KBM-7 (cell line): ENCODE measurements at regions not wholly inside any gene's neighbourhood (a gene's known extent, or its start where the extent isn't known, plus 50 kb on each side); places are given as distances from the start of the nearest gene placed in this dataset.
"Not testable (repeated sequence)": the region's sequence is repeated elsewhere in the genome, so short reads cannot be mapped to it uniquely, and the experiment has no call there.

Source experiments
- DNase-seq: peaks from one replicate; pipeline ENCODE4 v3.0.0-alpha.2; 2015
- in situ Hi-C: fragments of 300-500 bp; cut with MboI; formaldehyde crosslinking; loops from 2 replicates; pipeline ENCODE4 v1.14.3; 2020; ENCODE audit warnings: low sequenced_read_pairs, low pct_unique_long_range_greater_than_20kb, mixed read lengths

GRCh38 chr3:26018889-26019288 lies 229.0 kb downstream of the OXSM start:
- in situ Hi-C loops = no loop called here
- DNase-seq = peak; percentile 91

GRCh38 chr3:26024206-26024605 lies 234.3 kb downstream of the OXSM start:
- in situ Hi-C loops, DNase-seq: not testable (repeated sequence)

DNA sequence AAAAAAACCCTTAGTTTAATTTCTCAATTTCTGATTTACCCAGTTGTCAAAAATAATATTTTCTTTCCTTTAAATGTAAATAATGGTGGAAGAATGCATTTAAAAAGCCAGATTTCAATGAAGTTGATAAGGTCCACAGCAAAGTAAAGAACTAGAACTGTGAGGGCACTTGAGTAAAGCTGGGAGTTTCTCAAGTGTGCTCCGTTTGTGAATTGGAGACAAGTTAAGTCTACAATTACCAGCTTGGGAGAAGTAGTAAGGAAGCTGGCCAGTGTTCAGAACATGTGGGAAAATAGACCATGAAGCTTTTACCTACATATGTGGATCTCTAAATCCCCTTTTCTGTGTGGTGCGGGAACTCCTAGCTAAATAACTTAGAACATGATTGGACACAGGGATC lies 239.4 kb downstream of the OXSM start:
- in situ Hi-C loops = no loop called here
- no peak for DNase-seq

- in situ Hi-C loops, DNase-seq: not testable (repeated sequence)
Observed at GRCh38 chr3:26042126-26042525, 252.2 kb downstream of the OXSM start.

GRCh38 chr3:26049951-26050350 lies 260.1 kb downstream of the OXSM start:
- in situ Hi-C loops = no loop called here
- no peak for DNase-seq

DNA sequence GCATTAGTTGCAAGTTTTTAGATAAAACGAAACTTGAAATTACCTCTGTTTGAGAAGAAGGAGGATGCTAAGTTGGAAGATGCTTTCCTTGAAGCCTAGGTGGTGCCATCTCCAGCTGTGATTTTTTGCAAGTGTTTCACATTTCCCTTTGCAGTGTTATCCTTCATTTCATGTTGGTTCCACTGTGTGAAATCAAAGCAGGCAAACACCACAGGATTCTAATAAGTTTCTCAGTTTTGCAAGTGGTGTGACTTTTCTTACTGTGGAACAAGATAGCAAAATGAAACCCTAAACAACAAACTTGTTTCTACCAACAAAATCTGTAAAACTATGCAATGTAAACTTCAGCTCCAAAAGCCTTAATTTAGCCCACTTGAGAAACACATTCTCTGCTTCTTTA lies 260.9 kb downstream of the OXSM start:
- in situ Hi-C loops = no loop called here
- DNase-seq = no peak

DNA sequence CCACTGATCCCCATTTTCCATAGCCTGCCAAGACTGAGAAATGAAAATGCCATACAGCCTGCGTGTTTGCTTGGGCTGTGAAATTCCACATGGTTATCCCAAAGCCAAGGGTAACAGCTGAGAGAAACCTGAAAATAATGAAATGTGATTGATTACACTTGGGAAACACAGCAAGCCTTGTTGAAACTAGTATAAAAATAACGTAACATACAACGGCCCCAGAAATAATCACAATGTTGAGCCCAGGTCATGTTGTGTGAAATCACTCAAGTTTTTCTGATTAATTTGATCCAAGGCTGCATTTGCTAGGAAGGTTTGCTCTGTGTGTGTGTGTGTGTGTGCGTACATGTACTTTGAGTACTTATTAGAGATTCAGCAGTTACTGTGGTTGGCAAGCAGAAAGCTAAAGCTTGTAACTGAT lies 269.0 kb downstream of the OXSM start:
- in situ Hi-C loops = no loop called here
- no peak for DNase-seq

GRCh38 chr3:26061947-26062346 lies 272.1 kb downstream of the OXSM start:
- no peak for DNase-seq
- in situ Hi-C loops = no loop called here

- in situ Hi-C loops = no loop called here
- no peak for DNase-seq
Observed at GRCh38 chr3:26064297-26064696, 274.4 kb downstream of the OXSM start.

GRCh38 chr3:26068890-26069289 lies 279.0 kb downstream of the OXSM start:
- in situ Hi-C loops = no loop called here
- DNase-seq = no peak

DNA sequence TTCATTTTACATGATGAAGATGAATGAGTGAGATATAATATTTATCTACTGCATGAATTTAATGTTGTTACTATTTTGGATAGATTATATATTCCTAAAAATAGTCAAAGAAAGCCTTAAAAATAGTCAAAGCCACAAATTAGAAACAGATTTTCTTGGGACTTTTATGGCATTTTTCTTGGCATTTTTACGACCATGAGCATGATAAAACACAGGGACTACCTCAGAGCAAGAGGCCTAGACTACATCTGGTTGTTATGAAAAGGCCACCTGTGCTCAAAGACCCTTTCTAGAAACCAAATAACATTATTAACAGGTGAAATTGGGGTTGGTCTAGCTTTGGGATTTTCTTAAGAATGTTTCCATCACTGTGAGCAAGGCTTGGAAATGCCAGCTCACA lies 281.0 kb downstream of the OXSM start:
- in situ Hi-C loops = no loop called here
- no peak for DNase-seq

DNA sequence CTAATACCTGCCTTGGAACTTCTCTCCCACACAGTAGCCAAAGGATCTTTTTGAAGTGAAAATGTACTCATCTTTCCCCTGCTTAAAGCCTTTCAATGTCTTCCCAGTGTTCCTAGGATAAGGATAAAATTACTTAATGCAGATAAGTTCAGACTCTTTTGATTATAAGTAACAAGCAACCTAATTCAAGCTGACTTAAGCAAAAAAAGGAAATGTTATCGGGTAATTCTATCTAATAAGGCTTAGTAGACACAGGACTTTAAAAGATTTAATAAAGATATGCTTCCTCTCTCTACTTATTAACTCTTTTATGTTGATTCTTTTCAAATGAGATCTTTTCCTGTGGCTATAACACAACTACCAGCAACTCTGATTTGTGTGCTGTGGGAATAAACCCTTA lies 284.2 kb downstream of the OXSM start:
- in situ Hi-C loops = no loop called here
- no peak for DNase-seq

GRCh38 chr3:26078539-26078938 lies 288.6 kb downstream of the OXSM start:
- DNase-seq = no peak
- in situ Hi-C loops = no loop called here

DNA sequence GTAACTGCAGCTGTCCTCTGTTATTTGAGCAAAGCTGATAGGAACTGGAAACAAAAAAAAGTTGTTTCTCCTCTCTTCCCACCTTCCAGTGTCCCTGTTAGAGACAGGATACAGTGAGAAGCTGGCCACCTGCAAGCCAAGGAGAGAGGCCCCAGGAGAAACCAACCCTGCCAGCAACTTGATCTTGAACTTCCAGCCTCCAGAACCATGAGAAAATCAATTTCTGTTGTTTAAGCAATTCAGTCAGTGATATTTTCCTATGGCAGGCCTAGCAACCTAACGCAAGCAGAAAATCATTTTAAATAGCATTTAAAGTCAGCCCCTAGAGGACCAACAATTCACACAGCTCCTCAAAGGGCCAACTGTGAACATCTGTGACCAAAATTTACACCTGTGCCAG lies 291.3 kb downstream of the OXSM start:
- no peak for DNase-seq
- in situ Hi-C loops = no loop called here

DNA sequence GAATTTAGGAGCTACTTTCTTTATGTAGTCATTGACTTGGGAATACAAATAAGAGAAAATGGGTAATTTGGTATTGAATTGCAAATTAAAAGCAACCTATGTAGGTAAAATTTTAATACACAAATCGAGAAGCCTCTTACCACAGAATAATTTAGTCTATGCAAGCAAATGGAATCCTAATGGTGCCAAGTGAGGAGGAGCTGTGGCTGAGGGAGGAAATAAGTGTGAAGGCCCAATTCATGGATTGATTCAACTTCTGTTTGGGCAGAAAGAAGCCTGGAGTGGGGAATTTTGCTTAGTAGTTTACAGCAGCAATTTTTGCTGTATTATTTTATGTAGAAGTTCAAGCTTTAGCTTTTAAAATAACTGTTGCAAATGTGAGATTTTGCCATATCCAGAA lies 291.9 kb downstream of the OXSM start:
- in situ Hi-C loops = no loop called here
- no peak for DNase-seq

- DNase-seq = no peak
Observed at GRCh38 chr3:26082911-26083310, 293.0 kb downstream of the OXSM start.

DNA sequence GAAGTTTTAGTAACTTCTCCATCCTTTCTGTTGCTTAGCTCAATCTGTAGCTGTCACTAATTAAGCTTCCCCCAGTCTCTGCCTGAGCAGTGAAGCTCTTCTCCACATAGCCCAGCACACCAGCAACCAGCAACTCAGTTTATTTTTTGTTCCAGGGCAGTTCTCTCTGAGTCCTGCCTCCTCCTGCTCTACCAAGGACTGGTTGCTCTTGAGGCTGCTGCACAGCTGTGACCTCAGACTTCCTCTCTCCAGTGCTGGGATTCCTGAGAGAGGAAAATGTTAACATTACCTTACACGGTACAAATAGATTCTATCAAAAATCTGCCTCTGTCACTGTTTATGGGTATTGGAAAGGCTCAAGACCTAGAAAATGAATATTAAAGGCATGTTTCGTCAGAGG lies 294.7 kb downstream of the OXSM start:
- in situ Hi-C loops = no loop called here
- DNase-seq = no peak

More at GRCh38 chr3:26082911-26083310, 293.0 kb downstream of the OXSM start:
- in situ Hi-C loops = no loop called here

DNA sequence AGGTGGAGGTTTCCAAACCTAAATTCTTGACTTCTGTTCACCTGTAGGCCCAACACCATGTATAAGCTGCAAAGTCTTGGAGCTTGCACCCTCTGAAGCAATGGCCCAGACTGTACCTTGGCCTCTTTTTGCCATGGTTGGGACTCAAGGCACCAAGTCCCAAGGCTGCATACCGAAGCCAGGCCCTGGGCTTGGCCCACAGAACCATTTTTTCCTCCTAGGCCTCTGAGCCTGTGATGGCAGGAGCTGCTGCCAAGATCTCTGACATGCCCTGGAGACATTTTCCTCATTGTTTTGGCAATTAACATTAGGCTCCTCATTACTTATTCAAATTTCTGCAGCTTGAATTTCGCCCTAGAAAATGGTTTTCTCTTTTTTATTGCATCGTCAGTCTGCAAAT lies 297.9 kb downstream of the OXSM start:
- no peak for DNase-seq
- in situ Hi-C loops = no loop called here

DNA sequence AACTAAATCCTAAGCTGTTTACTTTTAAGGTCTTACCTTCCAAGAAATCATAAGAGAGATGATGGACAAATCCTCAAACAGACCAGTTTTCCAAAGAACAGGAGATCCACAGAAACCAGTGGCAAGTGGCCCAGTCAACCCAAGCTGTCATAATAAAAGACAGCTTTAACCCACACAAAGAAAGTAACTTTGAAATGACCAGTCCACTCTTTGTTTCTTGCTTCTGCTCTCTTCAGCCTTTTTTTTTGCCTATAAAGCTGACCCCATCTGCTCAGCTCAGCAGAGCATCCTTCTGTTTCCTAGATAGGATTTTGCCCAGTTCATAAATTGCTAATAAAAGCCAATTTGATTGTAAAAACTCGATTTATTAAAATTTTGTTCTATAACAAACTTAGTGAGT lies 299.4 kb downstream of the OXSM start:
- DNase-seq = no peak
- in situ Hi-C loops = no loop called here

- in situ Hi-C loops = no loop called here
Observed at GRCh38 chr3:26090589-26090988, 300.7 kb downstream of the OXSM start.

GRCh38 chr3:26091096-26091495 lies 301.2 kb downstream of the OXSM start:
- DNase-seq = no peak
- in situ Hi-C loops = no loop called here

More at GRCh38 chr3:26090589-26090988, 300.7 kb downstream of the OXSM start:
- no peak for DNase-seq

GRCh38 chr3:26091626-26092025 lies 301.7 kb downstream of the OXSM start:
- in situ Hi-C loops = no loop called here

More at GRCh38 chr3:26091626-26092025, 301.7 kb downstream of the OXSM start:
- no peak for DNase-seq
